Natural killer cell (primary cell): ENCODE measurements at regions not wholly inside any gene's neighbourhood (a gene's known extent, or its start where the extent isn't known, plus 50 kb on each side); places are given as distances from the start of the nearest gene placed in this dataset.

Experiments used
- ATAC-seq, 3 donors: fragments of 150-1000 bp in 2 of 3; fragments of 200-7000 bp in 1 of 3; cut with Tn5 transposase; 1 replicate in 1 of 3; 2 replicates in 2 of 3; pipeline ENCODE4 v1.10.0; 2021; ENCODE audit warnings: mild to moderate bottlenecking in 2 of 3, moderate library complexity in 2 of 3
- DNase-seq, 2 donors: peaks; one replicate each; pipeline versions ENCODE4 v3.0.0 to v3.0.0-alpha.2; 2013 to 2021; ENCODE audit warnings: mixed read lengths in 1 of 2
- H3K27ac ChIP-seq: one replicate; pipeline ENCODE4 v1.5.1; 2013; ENCODE audit warnings: mild to moderate bottlenecking, low read length
- H3K27me3 ChIP-seq: one replicate; pipeline ENCODE4 v1.6.1; 2013; ENCODE audit warnings: low read length; ENCODE audit not compliant: control insufficient read depth, insufficient read depth
- H3K36me3 ChIP-seq: one replicate; pipeline ENCODE4 v1.6.1; 2013; ENCODE audit warnings: low read length; ENCODE audit not compliant: control insufficient read depth, insufficient read depth
- H3K4me1 ChIP-seq: one replicate; pipeline ENCODE4 v1.6.1; 2013; ENCODE audit warnings: low read length; ENCODE audit not compliant: control insufficient read depth, insufficient read depth
- H3K4me3 ChIP-seq: one replicate; pipeline ENCODE4 v1.5.1; 2013; ENCODE audit warnings: low read length
- H3K9me3 ChIP-seq: one replicate; pipeline ENCODE4 v1.6.1; 2013; ENCODE audit warnings: low read length; ENCODE audit not compliant: control insufficient read depth, insufficient read depth
- H3K27ac Mint-ChIP-seq, 2 donors: one replicate each; pipeline ENCODE4 v1.8.0; 2022; ENCODE audit warnings: mild to moderate bottlenecking in 2 of 2, mixed read lengths in 2 of 2, moderate library complexity in 1 of 2
- H3K27me3 Mint-ChIP-seq, 2 donors: one replicate each; pipeline ENCODE4 v1.8.0; 2022; ENCODE audit warnings: low read depth in 2 of 2, mixed read lengths in 2 of 2
- H3K36me3 Mint-ChIP-seq: one replicate; pipeline ENCODE4 v1.8.0; 2022; ENCODE audit warnings: mixed read lengths
- H3K4me1 Mint-ChIP-seq, 2 donors: one replicate each; pipeline ENCODE4 v1.8.0; 2022; ENCODE audit warnings: mixed read lengths in 2 of 2
- H3K4me3 Mint-ChIP-seq: one replicate; pipeline ENCODE4 v1.8.0; 2022; ENCODE audit warnings: mild to moderate bottlenecking, moderate library complexity, mixed read lengths
- H3K9me3 Mint-ChIP-seq, 2 donors: one replicate each; pipeline ENCODE4 v1.8.0; 2022; ENCODE audit warnings: mixed read lengths in 2 of 2
- WGBS: methylation state at CpG from one replicate; pipeline ENCODE4 v1.1.7; 2013; ENCODE audit warnings: missing lambda C conversion rate; ENCODE audit not compliant: insufficient coverage; 5-methylcytosine and 5-hydroxymethylcytosine counted together
- intact Hi-C: fragments of 100-400 bp; cut with micrococcal nuclease; formaldehyde crosslinking; loops from one replicate; pipeline ENCODE4 v1.14.2; 2022
- TF ChIP-seq, protein P1 (sequence below): fragments of 200-600 bp; IDR thresholded peaks from one replicate; pipeline ENCODE4 v1.8.0; 2022; ENCODE audit warnings: antibody characterized with exemption

- H3K9me3 ChIP-seq, result no peaks in the 10 kb centered on the region
- TF ChIP-seq, protein P1, sequence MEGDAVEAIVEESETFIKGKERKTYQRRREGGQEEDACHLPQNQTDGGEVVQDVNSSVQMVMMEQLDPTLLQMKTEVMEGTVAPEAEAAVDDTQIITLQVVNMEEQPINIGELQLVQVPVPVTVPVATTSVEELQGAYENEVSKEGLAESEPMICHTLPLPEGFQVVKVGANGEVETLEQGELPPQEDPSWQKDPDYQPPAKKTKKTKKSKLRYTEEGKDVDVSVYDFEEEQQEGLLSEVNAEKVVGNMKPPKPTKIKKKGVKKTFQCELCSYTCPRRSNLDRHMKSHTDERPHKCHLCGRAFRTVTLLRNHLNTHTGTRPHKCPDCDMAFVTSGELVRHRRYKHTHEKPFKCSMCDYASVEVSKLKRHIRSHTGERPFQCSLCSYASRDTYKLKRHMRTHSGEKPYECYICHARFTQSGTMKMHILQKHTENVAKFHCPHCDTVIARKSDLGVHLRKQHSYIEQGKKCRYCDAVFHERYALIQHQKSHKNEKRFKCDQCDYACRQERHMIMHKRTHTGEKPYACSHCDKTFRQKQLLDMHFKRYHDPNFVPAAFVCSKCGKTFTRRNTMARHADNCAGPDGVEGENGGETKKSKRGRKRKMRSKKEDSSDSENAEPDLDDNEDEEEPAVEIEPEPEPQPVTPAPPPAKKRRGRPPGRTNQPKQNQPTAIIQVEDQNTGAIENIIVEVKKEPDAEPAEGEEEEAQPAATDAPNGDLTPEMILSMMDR, result no peak
- no peaks in the 10 kb centered on the region for H3K36me3 ChIP-seq
- no peaks in the 10 kb centered on the region for H3K36me3 Mint-ChIP-seq
- ATAC-seq (no peak), DNase-seq (no peak)
- no peak overlapping the region for H3K4me3 ChIP-seq
- H3K27ac Mint-ChIP-seq, result no peak overlapping the region
- H3K4me3 Mint-ChIP-seq, result no peak overlapping the region
- intact Hi-C loops, result no loop called here
- H3K27ac ChIP-seq, result no peak overlapping the region
- H3K9me3 Mint-ChIP-seq, result no peaks in the 10 kb centered on the region
- H3K27me3 ChIP-seq, result no peaks in the 10 kb centered on the region
- no peaks in the 10 kb centered on the region for H3K4me1 ChIP-seq
- peaks cover 8 to 9% of the 10 kb centered on the region in 2 donors for H3K27me3 Mint-ChIP-seq
- H3K4me1 Mint-ChIP-seq, result no peaks in the 10 kb centered on the region
- WGBS, result 72% methylated on average over 4 of the region's 4 CpGs
Measured at GRCh38 chr9:81532251-81532650, 157.1 kb downstream of the TLE1 start.

GRCh38 chr9:81531511-81531910 is 157.8 kb downstream of the TLE1 start:
- DNase-seq (no peak), ATAC-seq (no peak)
- Mint-ChIP-seq H3K9me3 (no peaks in the 10 kb centered on the region), H3K27ac (no peak overlapping the region), H3K27me3 (peaks cover 14 to 16% of the 10 kb centered on the region in 2 donors), H3K36me3 (no peaks in the 10 kb centered on the region), H3K4me3 (no peak overlapping the region), H3K4me1 (peaks cover 0 to under 1% of the 10 kb centered on the region in 2 donors)
- 93% methylated on average over 6 of the region's 6 CpGs for WGBS
- H3K9me3 ChIP-seq, result no peaks in the 10 kb centered on the region
- H3K4me3 ChIP-seq, result no peak overlapping the region
- no peaks in the 10 kb centered on the region for H3K27me3 ChIP-seq
- H3K36me3 ChIP-seq, result no peaks in the 10 kb centered on the region
- no peaks in the 10 kb centered on the region for H3K4me1 ChIP-seq
- no peak overlapping the region for H3K27ac ChIP-seq
- TF ChIP-seq, protein P1, result no peak
- intact Hi-C loops, result no loop called here

DNA sequence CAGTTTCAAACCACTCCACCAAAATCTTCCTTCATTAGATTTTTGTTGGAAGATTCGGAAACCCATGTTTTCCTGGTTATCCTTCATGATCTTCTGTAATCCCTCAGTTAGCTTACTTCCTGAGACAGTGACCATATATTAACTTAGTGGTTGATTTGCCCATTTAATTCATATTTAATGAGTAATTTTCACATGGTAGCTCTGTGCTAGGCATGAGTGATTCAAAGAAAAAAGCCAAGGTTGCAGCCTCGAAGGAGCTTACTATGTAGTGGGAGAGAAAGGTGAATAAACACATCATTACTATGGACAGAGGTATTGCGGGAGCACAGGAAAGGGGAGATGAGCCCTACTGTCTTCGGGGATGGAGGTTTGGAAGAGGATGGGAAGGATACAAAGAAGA is 158.5 kb downstream of the TLE1 start:
- ATAC-seq (no peak), DNase-seq (no peak)
- Mint-ChIP-seq H3K36me3 (no peaks in the 10 kb centered on the region), H3K4me1 (peaks cover 0 to 6% of the 10 kb centered on the region in 2 donors), H3K4me3 (no peak overlapping the region), H3K9me3 (no peaks in the 10 kb centered on the region), H3K27me3 (peaks cover 21 to 22% of the 10 kb centered on the region in 2 donors), H3K27ac (no peak overlapping the region)
- no peak overlapping the region for H3K4me3 ChIP-seq
- H3K27ac ChIP-seq, result no peak overlapping the region
- intact Hi-C loops, result no loop called here
- no peaks in the 10 kb centered on the region for H3K36me3 ChIP-seq
- no peaks in the 10 kb centered on the region for H3K9me3 ChIP-seq
- WGBS, result 90% methylated on average over 4 of the region's 4 CpGs
- no peaks in the 10 kb centered on the region for H3K4me1 ChIP-seq
- no peaks in the 10 kb centered on the region for H3K27me3 ChIP-seq
- TF ChIP-seq, protein P1, result no peak

DNA sequence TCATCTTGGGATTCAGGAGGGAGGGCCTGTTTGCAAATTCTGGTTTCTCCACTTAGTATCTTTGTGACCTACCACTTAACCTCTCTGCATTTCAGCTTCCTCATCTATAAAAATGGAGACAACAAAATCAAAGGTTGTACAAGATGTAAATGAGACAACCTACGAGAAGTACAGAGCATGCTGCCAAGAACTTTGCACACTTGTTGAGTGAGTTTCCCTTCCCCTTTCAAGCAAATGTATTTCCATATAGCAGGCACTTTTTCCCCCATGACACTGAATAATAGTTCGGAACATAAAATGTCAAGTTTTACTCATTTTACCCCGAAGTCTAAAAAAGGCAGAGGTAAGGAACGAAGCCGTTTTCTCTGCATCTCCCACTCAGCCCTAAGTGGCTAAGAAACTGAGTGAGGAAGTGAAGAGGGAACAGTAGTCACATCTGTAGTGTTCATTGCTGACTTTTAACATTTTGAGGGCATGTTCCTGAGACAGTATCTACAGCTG is 159.0 kb downstream of the TLE1 start:
- Mint-ChIP-seq H3K9me3 (no peaks in the 10 kb centered on the region), H3K4me3 (no peak overlapping the region), H3K36me3 (no peaks in the 10 kb centered on the region), H3K27me3 (peaks cover 21 to 23% of the 10 kb centered on the region in 2 donors), H3K4me1 (peaks cover 0 to 6% of the 10 kb centered on the region in 2 donors), H3K27ac (no peak overlapping the region)
- H3K4me3 ChIP-seq, result no peak overlapping the region
- H3K4me1 ChIP-seq, result no peaks in the 10 kb centered on the region
- ATAC-seq (no peak), DNase-seq (no peak)
- TF ChIP-seq, protein P1, result no peak
- H3K27ac ChIP-seq, result no peak overlapping the region
- H3K36me3 ChIP-seq, result no peaks in the 10 kb centered on the region
- H3K27me3 ChIP-seq, result no peaks in the 10 kb centered on the region
- intact Hi-C loops, result no loop called here
- 72% methylated on average over 5 of the region's 5 CpGs for WGBS
- no peaks in the 10 kb centered on the region for H3K9me3 ChIP-seq
